ENCODE measurements at regions not wholly inside any gene's neighbourhood (a gene's known extent, or its start where the extent isn't known, plus 50 kb on each side); places are given as distances from the start of the nearest gene placed in this dataset.

- Histone ChIP-seq H3K27me3 (ENCODE audit: control insufficient read depth, insufficient read depth, low read length) (no peaks in the 10 kb centered on the region), H3K4me1 (ENCODE audit: control insufficient read depth, insufficient read depth, low read length) (no peaks in the 10 kb centered on the region), H3K36me3 (ENCODE audit: control insufficient read depth, insufficient read depth, low read length) (no peaks in the 10 kb centered on the region), H3K27ac (ENCODE audit: low read depth, low read length) (no peak overlapping the region), H3K9me3 (ENCODE audit: control insufficient read depth, insufficient read depth, low read length) (no peaks in the 10 kb centered on the region), H3K4me3 (ENCODE audit: low read depth, low read length) (no peak overlapping the region)
- DNase-seq (ENCODE audit: low read depth in 4 of 6, low spot score in 6 of 6) = no peak
Observed at GRCh38 chr3:6522191-6522590, 338.7 kb upstream of the GRM7 start.

- DNase-seq (ENCODE audit: low read depth in 4 of 6, low spot score in 6 of 6) = peak in 1 of 6 donors; percentile 63
- no CpG with 5 or more reads among the region's 2 CpGs for WGBS (ENCODE audit: insufficient coverage)
Observed at GRCh38 chr3:6523043-6523442, 337.9 kb upstream of the GRM7 start.

DNA sequence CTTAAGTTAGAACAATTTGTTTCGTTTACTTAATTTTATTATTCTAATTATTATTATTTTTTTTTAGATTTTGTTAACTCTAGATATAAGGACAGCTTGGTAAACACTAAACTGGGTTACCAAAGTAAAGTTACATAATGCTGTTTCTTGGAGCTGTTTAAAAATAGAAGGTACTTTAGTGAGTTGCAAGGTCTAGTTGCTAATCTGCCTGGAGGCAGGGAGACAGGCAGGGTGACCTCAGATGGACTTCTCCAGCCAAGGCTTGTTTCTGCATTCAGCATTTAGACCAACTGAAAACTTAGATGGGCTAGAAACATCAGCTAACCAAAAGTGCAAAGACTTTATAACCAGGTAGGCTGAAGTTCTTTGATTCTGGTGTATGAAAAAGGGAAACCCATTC, 336.4 kb upstream of the GRM7 start:
- Histone ChIP-seq H3K27ac (ENCODE audit: low read depth, low read length) (no peak overlapping the region), H3K36me3 (ENCODE audit: control insufficient read depth, insufficient read depth, low read length) (no peaks in the 10 kb centered on the region), H3K27me3 (ENCODE audit: control insufficient read depth, insufficient read depth, low read length) (no peaks in the 10 kb centered on the region), H3K4me3 (ENCODE audit: low read depth, low read length) (no peak overlapping the region), H3K9me3 (ENCODE audit: control insufficient read depth, insufficient read depth, low read length) (no peaks in the 10 kb centered on the region), H3K4me1 (ENCODE audit: control insufficient read depth, insufficient read depth, low read length) (no peaks in the 10 kb centered on the region)
- DNase-seq (ENCODE audit: low read depth in 4 of 6, low spot score in 6 of 6) = no peak
- whole genome bisulfite sequencing (ENCODE audit: insufficient coverage) = no CpG with 5 or more reads among the region's 1 CpG

More at GRCh38 chr3:6523043-6523442, 337.9 kb upstream of the GRM7 start:
- Histone ChIP-seq H3K9me3 (ENCODE audit: control insufficient read depth, insufficient read depth, low read length) (no peaks in the 10 kb centered on the region), H3K4me1 (ENCODE audit: control insufficient read depth, insufficient read depth, low read length) (no peaks in the 10 kb centered on the region), H3K4me3 (ENCODE audit: low read depth, low read length) (no peak overlapping the region), H3K36me3 (ENCODE audit: control insufficient read depth, insufficient read depth, low read length) (no peaks in the 10 kb centered on the region), H3K27ac (ENCODE audit: low read depth, low read length) (no peak overlapping the region), H3K27me3 (ENCODE audit: control insufficient read depth, insufficient read depth, low read length) (no peaks in the 10 kb centered on the region)

DNA sequence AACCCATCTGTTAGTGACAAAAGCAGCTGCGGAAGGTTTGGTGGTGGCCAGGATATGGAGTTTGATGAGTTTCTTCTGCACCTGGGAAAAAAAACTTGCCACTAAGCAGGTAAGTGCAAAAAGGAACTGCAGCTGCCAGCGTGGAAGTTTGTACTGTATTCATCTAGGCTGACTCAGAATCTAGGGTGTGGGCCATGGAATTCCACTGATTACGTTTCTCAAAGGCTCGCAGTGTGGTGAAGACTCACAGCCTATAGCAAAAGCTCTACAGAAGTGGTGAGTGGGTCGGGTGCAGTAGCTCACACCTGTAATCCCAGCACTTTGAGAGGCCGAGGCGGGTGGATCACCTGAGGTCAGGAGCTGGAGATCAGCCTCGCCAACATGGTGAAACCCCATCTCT, 334.6 kb upstream of the GRM7 start:
- Histone ChIP-seq H3K27ac (ENCODE audit: low read depth, low read length) (no peak overlapping the region), H3K9me3 (ENCODE audit: control insufficient read depth, insufficient read depth, low read length) (no peaks in the 10 kb centered on the region), H3K27me3 (ENCODE audit: control insufficient read depth, insufficient read depth, low read length) (no peaks in the 10 kb centered on the region), H3K4me3 (ENCODE audit: low read depth, low read length) (no peak overlapping the region), H3K36me3 (ENCODE audit: control insufficient read depth, insufficient read depth, low read length) (no peaks in the 10 kb centered on the region), H3K4me1 (ENCODE audit: control insufficient read depth, insufficient read depth, low read length) (no peaks in the 10 kb centered on the region)
- 94% methylated on average over 5 of the region's 8 CpGs for WGBS (ENCODE audit: insufficient coverage)
- DNase-seq (ENCODE audit: low read depth in 4 of 6, low spot score in 6 of 6) = no peak

- 43% methylated on average over 2 of the region's 2 CpGs for WGBS (ENCODE audit: insufficient coverage)
Observed at GRCh38 chr3:6526861-6527260, 334.1 kb upstream of the GRM7 start.

GRCh38 chr3:6528951-6529350, 332.0 kb upstream of the GRM7 start:
- Histone ChIP-seq H3K4me3 (ENCODE audit: low read depth, low read length) (no peak overlapping the region), H3K9me3 (ENCODE audit: control insufficient read depth, insufficient read depth, low read length) (no peaks in the 10 kb centered on the region), H3K27me3 (ENCODE audit: control insufficient read depth, insufficient read depth, low read length) (no peaks in the 10 kb centered on the region), H3K27ac (ENCODE audit: low read depth, low read length) (no peak overlapping the region), H3K4me1 (ENCODE audit: control insufficient read depth, insufficient read depth, low read length) (no peaks in the 10 kb centered on the region), H3K36me3 (ENCODE audit: control insufficient read depth, insufficient read depth, low read length) (no peaks in the 10 kb centered on the region)
- no peak for DNase-seq (ENCODE audit: low read depth in 4 of 6, low spot score in 6 of 6)

More at GRCh38 chr3:6526861-6527260, 334.1 kb upstream of the GRM7 start:
- Histone ChIP-seq H3K36me3 (ENCODE audit: control insufficient read depth, insufficient read depth, low read length) (no peaks in the 10 kb centered on the region), H3K9me3 (ENCODE audit: control insufficient read depth, insufficient read depth, low read length) (no peaks in the 10 kb centered on the region), H3K4me3 (ENCODE audit: low read depth, low read length) (no peak overlapping the region), H3K27ac (ENCODE audit: low read depth, low read length) (no peak overlapping the region), H3K4me1 (ENCODE audit: control insufficient read depth, insufficient read depth, low read length) (no peaks in the 10 kb centered on the region), H3K27me3 (ENCODE audit: control insufficient read depth, insufficient read depth, low read length) (no peaks in the 10 kb centered on the region)
- no peak for DNase-seq (ENCODE audit: low read depth in 4 of 6, low spot score in 6 of 6)

DNA sequence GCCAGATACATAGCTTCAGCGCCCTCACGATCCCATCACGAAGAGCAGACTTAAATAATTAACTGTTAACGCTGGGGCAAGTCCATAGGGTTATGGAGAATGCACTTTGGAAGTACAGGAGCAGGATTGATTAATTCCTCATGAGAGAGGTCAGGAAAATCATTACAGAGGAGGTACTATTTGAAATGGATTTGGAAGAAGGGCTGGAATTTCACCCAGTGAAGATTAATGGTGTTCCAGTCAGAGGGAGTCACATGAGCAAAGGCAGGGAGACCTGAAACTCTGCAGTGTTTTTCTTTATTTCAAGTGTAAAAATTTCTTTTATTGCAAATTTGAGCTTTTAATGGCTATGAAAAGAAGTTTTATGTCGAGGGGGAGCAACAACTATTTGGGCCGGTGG, 329.8 kb upstream of the GRM7 start:
- Histone ChIP-seq H3K27ac (ENCODE audit: low read depth, low read length) (no peak overlapping the region), H3K4me3 (ENCODE audit: low read depth, low read length) (no peak overlapping the region), H3K9me3 (ENCODE audit: control insufficient read depth, insufficient read depth, low read length) (no peaks in the 10 kb centered on the region), H3K4me1 (ENCODE audit: control insufficient read depth, insufficient read depth, low read length) (no peaks in the 10 kb centered on the region), H3K27me3 (ENCODE audit: control insufficient read depth, insufficient read depth, low read length) (no peaks in the 10 kb centered on the region), H3K36me3 (ENCODE audit: control insufficient read depth, insufficient read depth, low read length) (no peaks in the 10 kb centered on the region)
- WGBS (ENCODE audit: insufficient coverage) = 93% methylated on average over 3 of the region's 6 CpGs
- no peak for DNase-seq (ENCODE audit: low read depth in 4 of 6, low spot score in 6 of 6)

- H3K4me3 ChIP-seq (ENCODE audit: low read depth, low read length) = no peak overlapping the region
- no peak overlapping the region for H3K27ac ChIP-seq (ENCODE audit: low read depth, low read length)
- WGBS (ENCODE audit: insufficient coverage) = no CpG with 5 or more reads among the region's 3 CpGs
- H3K36me3 ChIP-seq (ENCODE audit: control insufficient read depth, insufficient read depth, low read length) = no peaks in the 10 kb centered on the region
- no peaks in the 10 kb centered on the region for H3K27me3 ChIP-seq (ENCODE audit: control insufficient read depth, insufficient read depth, low read length)
- H3K4me1 ChIP-seq (ENCODE audit: control insufficient read depth, insufficient read depth, low read length) = no peaks in the 10 kb centered on the region
- DNase-seq (ENCODE audit: low read depth in 4 of 6, low spot score in 6 of 6) = no peak
- H3K9me3 ChIP-seq (ENCODE audit: control insufficient read depth, insufficient read depth, low read length) = no peaks in the 10 kb centered on the region
Observed at GRCh38 chr3:6532101-6532500, 328.8 kb upstream of the GRM7 start.

GRCh38 chr3:6540981-6541380, 319.9 kb upstream of the GRM7 start:
- no peak overlapping the region for H3K4me3 ChIP-seq (ENCODE audit: low read depth, low read length)
- no peaks in the 10 kb centered on the region for H3K27me3 ChIP-seq (ENCODE audit: control insufficient read depth, insufficient read depth, low read length)
- H3K9me3 ChIP-seq (ENCODE audit: control insufficient read depth, insufficient read depth, low read length) = peaks cover 4% of the 10 kb centered on the region
- DNase-seq (ENCODE audit: low read depth in 4 of 6, low spot score in 6 of 6) = no peak
- H3K27ac ChIP-seq (ENCODE audit: low read depth, low read length) = no peak overlapping the region
- H3K36me3 ChIP-seq (ENCODE audit: control insufficient read depth, insufficient read depth, low read length) = no peaks in the 10 kb centered on the region
- H3K4me1 ChIP-seq (ENCODE audit: control insufficient read depth, insufficient read depth, low read length) = no peaks in the 10 kb centered on the region
- 80% methylated on average over 6 of the region's 6 CpGs for WGBS (ENCODE audit: insufficient coverage)

- no CpG with 5 or more reads among the region's 3 CpGs for WGBS (ENCODE audit: insufficient coverage)
- Histone ChIP-seq H3K27me3 (ENCODE audit: control insufficient read depth, insufficient read depth, low read length) (no peaks in the 10 kb centered on the region), H3K9me3 (ENCODE audit: control insufficient read depth, insufficient read depth, low read length) (peaks cover 4% of the 10 kb centered on the region), H3K4me3 (ENCODE audit: low read depth, low read length) (no peak overlapping the region), H3K4me1 (ENCODE audit: control insufficient read depth, insufficient read depth, low read length) (no peaks in the 10 kb centered on the region), H3K27ac (ENCODE audit: low read depth, low read length) (no peak overlapping the region), H3K36me3 (ENCODE audit: control insufficient read depth, insufficient read depth, low read length) (no peaks in the 10 kb centered on the region)
- DNase-seq (ENCODE audit: low read depth in 4 of 6, low spot score in 6 of 6) = peak in 1 of 6 donors; percentile 49
Observed at GRCh38 chr3:6542795-6543194, 318.1 kb upstream of the GRM7 start.
